ENCODE measurements at regions not wholly inside any gene's neighbourhood (a gene's known extent, or its start where the extent isn't known, plus 50 kb on each side); places are given as distances from the start of the nearest gene placed in this dataset.
"Not testable (repeated sequence)": the region's sequence is repeated elsewhere in the genome, so short reads cannot be mapped to it uniquely, and the experiment has no call there.

DNA sequence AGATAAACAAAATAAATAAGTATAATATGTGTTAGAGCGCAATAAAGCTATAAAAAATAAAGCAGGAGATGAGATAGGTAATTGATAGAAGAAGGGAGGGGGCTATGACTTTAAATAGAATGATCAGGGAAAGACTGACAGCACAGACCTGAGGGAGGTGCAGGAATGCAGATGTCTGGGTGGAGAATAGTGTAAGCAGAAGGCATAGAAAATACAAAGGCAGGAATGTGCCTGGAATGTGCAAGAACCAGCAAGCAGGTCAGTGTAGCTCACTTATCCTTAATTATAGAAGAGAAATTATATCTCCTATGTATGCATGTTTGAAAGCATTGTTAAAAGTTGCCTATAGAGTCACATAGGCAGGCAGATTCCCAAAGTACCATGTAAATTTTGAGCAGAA, 239.4 kb upstream of the SOX14 start:
- TF ChIP-seq GATA1 (IDR thresholded peaks at IDR 0.05; ENCODE audit: low read depth, low read length) = no peak
- no peak for TF ChIP-seq POLR2A (IDR thresholded peaks at IDR 0.05; ENCODE audit: low read length)
- no peak for DNase-seq

GRCh38 chr3:137525471-137525870, 238.6 kb upstream of the SOX14 start:
- TF ChIP-seq GATA1 (IDR thresholded peaks at IDR 0.05; ENCODE audit: low read depth, low read length) (no peak), POLR2A (IDR thresholded peaks at IDR 0.05; ENCODE audit: low read length) (no peak)
- no peak for DNase-seq

DNA sequence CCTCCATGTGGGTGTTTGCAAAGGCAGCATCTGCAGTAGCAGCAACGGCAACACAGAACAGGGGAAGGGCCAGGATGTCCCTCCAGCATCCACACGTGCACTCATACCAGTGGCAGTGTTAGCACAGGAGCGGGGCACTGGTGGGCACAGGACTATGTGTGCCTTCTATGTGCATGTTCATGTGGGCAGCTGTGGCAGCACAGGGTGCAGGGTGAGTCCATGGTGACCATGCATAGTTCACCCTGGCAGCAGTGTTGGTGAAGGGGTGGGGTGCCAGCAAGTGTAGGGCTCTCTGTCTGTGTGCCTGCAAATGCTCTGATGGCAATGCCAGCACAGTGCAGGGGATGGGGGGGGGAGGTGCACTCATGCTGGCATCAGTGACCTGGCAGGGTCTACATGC, 222.1 kb upstream of the SOX14 start:
- no peak for DNase-seq
- TF ChIP-seq GATA1 (IDR thresholded peaks at IDR 0.05; ENCODE audit: low read depth, low read length) (no peak), POLR2A (IDR thresholded peaks at IDR 0.05; ENCODE audit: low read length) (no peak)

DNA sequence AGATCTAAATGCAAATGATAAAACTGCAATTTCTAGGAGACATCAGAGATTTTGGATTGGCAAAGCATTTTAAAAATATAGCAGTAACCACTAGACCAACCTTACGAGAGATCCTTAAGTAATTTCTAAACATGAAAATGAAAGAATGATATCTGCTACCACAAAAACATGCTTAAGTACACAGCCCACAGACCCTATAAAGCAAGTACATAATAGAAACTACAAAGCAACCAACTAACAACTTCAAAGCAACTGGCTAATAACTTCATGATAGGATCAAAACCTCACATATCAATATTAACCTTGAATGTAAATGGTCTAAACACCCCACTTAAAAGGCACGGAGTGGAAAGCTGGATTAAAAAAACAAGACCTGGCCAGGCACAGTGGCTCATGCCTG, 209.9 kb upstream of the SOX14 start:
- no peak for DNase-seq
- no peak for TF ChIP-seq GATA1 (IDR thresholded peaks at IDR 0.05; ENCODE audit: low read depth, low read length)
- no peak for TF ChIP-seq POLR2A (IDR thresholded peaks at IDR 0.05; ENCODE audit: low read length)

DNA sequence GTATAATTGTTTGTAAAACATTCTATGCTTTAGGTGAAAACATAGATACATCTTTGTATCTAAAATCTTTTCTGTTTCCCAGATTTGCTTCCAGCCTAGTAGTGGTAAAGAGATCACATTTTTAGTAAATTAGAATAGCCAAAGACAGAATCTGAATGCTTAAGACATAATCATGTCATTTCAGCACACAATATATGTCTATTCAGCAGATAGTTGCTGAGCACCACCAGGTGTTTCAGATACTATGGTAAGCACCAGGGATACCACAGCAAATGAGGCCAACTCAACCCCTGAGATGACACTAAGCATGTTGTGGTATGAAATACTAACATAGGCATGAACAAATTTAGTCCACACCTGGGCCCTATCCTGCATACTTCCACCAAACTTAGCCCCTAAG, 195.2 kb upstream of the SOX14 start:
- no peak for TF ChIP-seq POLR2A (IDR thresholded peaks at IDR 0.05; ENCODE audit: low read length)
- no peak for TF ChIP-seq GATA1 (IDR thresholded peaks at IDR 0.05; ENCODE audit: low read depth, low read length)
- no peak for DNase-seq

GRCh38 chr3:137572931-137573330, 191.2 kb upstream of the SOX14 start:
- DNase-seq = no peak
- TF ChIP-seq POLR2A (IDR thresholded peaks at IDR 0.05; ENCODE audit: low read length) (no peak), GATA1 (IDR thresholded peaks at IDR 0.05; ENCODE audit: low read depth, low read length) (no peak)

- TF ChIP-seq GATA1 (IDR thresholded peaks at IDR 0.05; ENCODE audit: low read depth, low read length) (no peak), POLR2A (IDR thresholded peaks at IDR 0.05; ENCODE audit: low read length) (no peak)
- DNase-seq = no peak
These were observed 181.6 kb upstream of the SOX14 start for GRCh38 chr3:137582484-137582883.

- no peak for TF ChIP-seq GATA1 (IDR thresholded peaks at IDR 0.05; ENCODE audit: low read depth, low read length)
- no peak for TF ChIP-seq POLR2A (IDR thresholded peaks at IDR 0.05; ENCODE audit: low read length)
- no peak for DNase-seq
These were observed 180.9 kb upstream of the SOX14 start for GRCh38 chr3:137583256-137583655.

- TF ChIP-seq POLR2A (IDR thresholded peaks at IDR 0.05; ENCODE audit: low read length) (no peak), GATA1 (IDR thresholded peaks at IDR 0.05; ENCODE audit: low read depth, low read length) (no peak)
- no peak for DNase-seq
These were observed 175.2 kb upstream of the SOX14 start for GRCh38 chr3:137588871-137589270.

DNA sequence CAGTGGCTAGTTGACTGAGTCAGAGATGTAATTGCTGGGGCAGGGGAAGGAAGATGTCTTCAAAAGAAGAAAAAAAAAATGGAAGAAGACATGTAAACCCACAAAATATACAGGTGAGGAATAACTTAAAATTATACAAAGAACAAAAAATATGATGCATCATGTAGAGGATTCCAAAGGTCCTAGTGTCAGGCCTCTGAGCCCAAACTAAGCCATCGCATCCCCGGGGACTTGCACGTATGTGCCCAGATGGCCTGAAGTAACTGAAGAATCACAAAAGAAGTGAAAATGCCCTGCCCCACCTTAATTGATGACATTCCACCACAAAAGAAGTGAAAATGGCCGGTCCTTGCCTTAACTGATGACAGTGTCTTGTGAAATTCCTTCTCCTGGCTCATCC, 168.7 kb upstream of the SOX14 start:
- DNase-seq = not testable (repeated sequence)

DNA sequence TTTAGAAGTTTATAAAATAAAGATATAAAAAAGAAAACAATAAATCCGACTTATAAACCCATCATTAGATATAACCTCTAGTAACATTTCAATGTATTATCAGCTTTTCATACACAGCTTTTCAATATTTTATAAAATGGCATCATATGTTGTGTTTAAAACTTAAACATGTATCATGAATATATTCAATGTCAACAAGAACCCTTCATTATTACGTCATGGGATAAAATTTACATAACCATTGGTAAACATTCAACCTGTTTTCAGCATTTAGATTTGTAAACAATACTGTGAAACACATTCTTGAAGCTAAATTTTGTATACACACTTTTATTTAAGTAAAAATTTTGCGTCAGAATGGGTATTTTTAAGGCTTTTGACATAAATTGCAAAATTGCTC, 153.4 kb upstream of the SOX14 start:
- DNase-seq = no peak
- TF ChIP-seq GATA1 (IDR thresholded peaks at IDR 0.05; ENCODE audit: low read depth, low read length) (no peak), POLR2A (IDR thresholded peaks at IDR 0.05; ENCODE audit: low read length) (no peak)

DNA sequence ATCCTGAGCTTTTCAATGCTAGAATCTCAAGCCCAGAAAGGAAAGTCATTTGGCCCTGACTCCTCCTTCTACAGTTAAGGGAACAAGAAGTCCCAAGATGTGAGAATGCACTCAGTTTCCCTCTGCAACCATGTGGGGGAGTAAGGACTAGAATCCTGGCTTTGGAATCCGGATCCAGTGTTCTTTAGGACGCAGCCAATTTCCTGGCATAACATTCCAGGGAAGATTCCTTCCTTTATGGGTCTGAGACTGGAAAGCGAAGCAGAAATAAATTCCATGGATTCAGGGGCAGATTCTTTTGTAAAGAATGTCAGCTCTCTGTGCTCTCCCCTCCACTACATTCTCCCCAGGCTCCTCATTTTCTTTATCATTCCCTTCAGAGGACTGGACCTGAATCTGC, 151.8 kb upstream of the SOX14 start:
- TF ChIP-seq POLR2A (IDR thresholded peaks at IDR 0.05; ENCODE audit: low read length) (no peak), GATA1 (IDR thresholded peaks at IDR 0.05; ENCODE audit: low read depth, low read length) (no peak)

DNA sequence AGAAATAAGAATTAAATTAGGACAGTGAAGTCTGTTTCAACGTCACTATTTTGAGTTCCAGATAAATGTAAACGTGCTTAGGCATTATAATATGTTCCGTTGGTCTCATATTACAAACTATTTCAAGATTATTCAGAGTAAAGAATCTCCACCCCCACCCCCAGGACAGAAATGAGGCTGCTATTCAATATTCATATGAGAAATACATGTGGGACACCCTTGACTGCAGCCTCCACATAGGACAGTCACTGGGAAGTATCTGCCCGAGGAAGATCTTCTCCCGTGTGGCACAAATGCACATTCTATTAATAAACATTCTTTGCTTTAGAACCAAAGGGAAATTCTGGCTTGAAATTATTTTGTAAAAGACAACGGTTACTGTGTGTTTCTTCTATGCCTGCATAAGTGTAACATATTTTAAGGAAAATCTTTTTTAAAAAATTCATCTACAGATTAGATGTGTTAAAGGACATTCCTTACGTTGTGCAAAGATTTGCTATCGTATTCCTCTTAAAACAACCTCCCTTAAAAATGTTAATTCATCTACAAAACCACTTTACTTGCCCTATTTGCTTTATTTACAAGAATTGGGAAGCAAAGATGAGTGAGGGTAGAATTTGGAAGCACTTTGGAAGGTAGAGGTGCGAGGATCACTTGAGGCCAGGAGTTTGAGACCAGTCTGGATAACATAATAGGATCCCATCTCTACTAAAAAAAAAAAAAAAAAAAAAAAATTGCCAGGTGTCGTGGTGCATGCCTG, 148.3 kb upstream of the SOX14 start:
- DNase-seq = no peak
- TF ChIP-seq GATA1 (IDR thresholded peaks at IDR 0.05; ENCODE audit: low read depth, low read length) = no peak
- TF ChIP-seq POLR2A (IDR thresholded peaks at IDR 0.05; ENCODE audit: low read length) = no peak

More for the DNA sequence above, 151.8 kb upstream of the SOX14 start:
- no peak for DNase-seq

DNA sequence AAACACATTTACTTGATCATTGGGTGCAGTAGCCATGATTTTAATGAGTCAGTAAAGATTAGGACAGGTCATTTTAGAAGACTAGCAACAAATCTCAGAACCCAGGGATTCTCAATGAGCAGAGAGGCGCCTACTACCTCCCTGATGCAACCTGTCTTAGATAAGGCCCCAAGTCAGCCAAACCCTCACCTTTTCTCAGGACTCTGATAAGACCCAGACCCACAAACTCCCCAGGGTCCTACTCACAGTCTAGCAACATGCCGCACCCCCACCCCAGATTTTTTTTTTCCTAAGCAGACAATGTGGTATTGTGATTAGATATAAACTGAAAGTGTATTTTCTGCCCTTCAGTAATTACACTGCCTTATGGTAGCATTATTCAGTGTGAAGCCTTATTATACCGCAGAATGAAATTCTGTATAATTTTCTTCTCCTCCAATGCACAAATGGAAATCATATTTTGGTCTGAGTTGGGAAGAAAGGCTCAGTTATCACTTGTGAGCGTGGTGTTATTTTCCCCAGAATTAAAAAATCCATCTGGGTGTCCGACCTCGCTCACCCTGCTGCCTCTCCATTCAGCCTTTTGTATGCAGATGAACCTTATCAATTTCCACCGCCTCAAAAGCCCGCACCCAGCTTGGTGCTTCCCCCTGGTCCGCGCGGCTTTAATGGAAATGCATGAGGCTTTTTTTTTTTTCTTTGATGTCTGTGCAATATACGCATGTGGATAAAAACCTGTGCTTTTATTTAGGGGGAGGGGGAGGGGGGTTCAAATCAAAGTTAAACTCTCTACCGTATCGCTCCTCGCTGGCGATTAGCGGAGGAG, 122.0 kb upstream of the SOX14 start:
- no peak for DNase-seq
- TF ChIP-seq POLR2A (IDR thresholded peaks at IDR 0.05; ENCODE audit: low read length) = no peak
- no peak for TF ChIP-seq GATA1 (IDR thresholded peaks at IDR 0.05; ENCODE audit: low read depth, low read length)

- TF ChIP-seq GATA1 (IDR thresholded peaks at IDR 0.05; ENCODE audit: low read depth, low read length) (no peak), POLR2A (IDR thresholded peaks at IDR 0.05; ENCODE audit: low read length) (no peak)
- DNase-seq = no peak
These were observed 121.3 kb upstream of the SOX14 start for GRCh38 chr3:137642831-137643230.
